ENCODE measurements at regions not wholly inside any gene's neighbourhood (a gene's known extent, or its start where the extent isn't known, plus 50 kb on each side); places are given as distances from the start of the nearest gene placed in this dataset.

DNA sequence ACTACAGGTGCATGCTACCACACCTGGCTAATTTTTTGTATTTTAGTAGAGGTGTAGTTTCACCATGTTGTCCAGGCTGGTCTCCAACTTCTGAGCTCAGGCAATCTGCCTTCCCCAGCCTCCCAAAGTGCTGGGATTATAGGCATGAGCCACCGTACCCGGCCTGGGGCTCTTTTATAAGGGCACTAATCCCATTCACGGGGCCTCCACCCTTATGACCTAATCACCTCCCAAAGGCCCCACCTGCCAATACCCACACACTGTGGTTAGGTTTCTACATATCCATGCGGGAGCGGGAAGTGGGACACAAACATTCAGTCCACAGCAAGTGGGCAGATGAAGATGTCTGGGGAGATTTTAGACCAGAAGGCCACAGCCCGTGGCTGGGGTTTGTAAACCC lies 164.7 kb upstream of the SH3BP4 start:
- Histone ChIP-seq H3K4me3 (no peak overlapping the region), H3K4me1 (no peaks in the 10 kb centered on the region), H3K27ac (no peak overlapping the region), H3K9me3 (peaks cover 5 to 9% of the 10 kb centered on the region in 2 donors), H3K27me3 (no peaks in the 10 kb centered on the region), H3K36me3 (no peaks in the 10 kb centered on the region)
- in situ Hi-C loops (cut with MboI; ENCODE audit: low pct_ligation_motif_present in 1 of 4, low pct_unique_long_range_greater_than_20kb in 1 of 4, low sequenced_read_pairs in 3 of 4) = no loop called here
- DNase-seq = no peak
- WGBS, 2 donors (ENCODE audit: low coverage in 1 of 2) = 81% methylated on average over 6 of the region's 6 CpGs; no CpG with 5 or more reads in 1 of the 2 donors
- TF ChIP-seq POLR2AphosphoS5 (IDR thresholded peaks at IDR 0.05) (no peak), EP300 (IDR thresholded peaks at IDR 0.05; ENCODE audit: low read depth) (no peak), POLR2A (IDR thresholded peaks at IDR 0.05) (no peak)
- TF ChIP-seq, protein P1, sequence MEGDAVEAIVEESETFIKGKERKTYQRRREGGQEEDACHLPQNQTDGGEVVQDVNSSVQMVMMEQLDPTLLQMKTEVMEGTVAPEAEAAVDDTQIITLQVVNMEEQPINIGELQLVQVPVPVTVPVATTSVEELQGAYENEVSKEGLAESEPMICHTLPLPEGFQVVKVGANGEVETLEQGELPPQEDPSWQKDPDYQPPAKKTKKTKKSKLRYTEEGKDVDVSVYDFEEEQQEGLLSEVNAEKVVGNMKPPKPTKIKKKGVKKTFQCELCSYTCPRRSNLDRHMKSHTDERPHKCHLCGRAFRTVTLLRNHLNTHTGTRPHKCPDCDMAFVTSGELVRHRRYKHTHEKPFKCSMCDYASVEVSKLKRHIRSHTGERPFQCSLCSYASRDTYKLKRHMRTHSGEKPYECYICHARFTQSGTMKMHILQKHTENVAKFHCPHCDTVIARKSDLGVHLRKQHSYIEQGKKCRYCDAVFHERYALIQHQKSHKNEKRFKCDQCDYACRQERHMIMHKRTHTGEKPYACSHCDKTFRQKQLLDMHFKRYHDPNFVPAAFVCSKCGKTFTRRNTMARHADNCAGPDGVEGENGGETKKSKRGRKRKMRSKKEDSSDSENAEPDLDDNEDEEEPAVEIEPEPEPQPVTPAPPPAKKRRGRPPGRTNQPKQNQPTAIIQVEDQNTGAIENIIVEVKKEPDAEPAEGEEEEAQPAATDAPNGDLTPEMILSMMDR (IDR thresholded peaks at IDR 0.05) = no peak
- intact Hi-C loops (cut with DNase I; ENCODE audit: low total_unique reads) = no loop called here

DNA sequence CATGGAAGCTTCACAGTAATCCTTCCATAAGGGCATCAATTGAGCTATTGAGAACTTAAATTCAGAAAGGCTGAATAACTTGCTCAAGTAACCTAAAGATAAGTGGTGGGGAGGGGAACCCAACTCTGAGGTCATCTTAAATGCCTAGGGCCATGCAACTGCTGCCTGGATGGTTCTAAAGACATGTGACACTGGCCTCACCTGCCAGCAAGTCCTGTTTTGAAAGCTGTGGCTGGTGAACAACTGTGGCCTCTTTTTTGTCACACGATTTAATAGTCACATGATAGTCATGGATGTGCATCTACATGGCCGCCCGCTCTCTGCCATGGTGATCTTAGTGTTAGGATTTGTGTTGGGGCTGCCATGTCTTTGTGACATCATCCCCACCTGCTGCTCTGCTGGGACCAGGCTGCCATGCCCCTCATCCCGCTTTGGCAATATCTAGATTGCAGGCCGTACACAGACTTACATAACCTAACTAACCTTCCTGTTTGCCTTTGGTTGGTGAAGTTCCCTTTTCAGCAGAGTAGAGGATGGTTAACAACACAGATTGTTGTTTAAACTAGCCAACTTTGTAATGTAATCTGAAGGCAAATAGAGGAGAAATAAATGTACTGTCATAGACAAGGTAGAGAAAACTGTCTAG lies 177.9 kb upstream of the SH3BP4 start:
- Histone ChIP-seq H3K9me3 (no peaks in the 10 kb centered on the region), H3K4me1 (no peaks in the 10 kb centered on the region), H3K27ac (no peak overlapping the region), H3K27me3 (no peaks in the 10 kb centered on the region), H3K36me3 (no peaks in the 10 kb centered on the region), H3K4me3 (no peak overlapping the region)
- TF ChIP-seq, protein P1 (IDR thresholded peaks at IDR 0.05) = no peak
- TF ChIP-seq POLR2AphosphoS5 (IDR thresholded peaks at IDR 0.05) (no peak), EP300 (IDR thresholded peaks at IDR 0.05; ENCODE audit: low read depth) (no peak), POLR2A (IDR thresholded peaks at IDR 0.05) (no peak)
- intact Hi-C loops (cut with DNase I; ENCODE audit: low total_unique reads) (no loop called here), in situ Hi-C loops (cut with MboI; ENCODE audit: low pct_ligation_motif_present in 1 of 4, low pct_unique_long_range_greater_than_20kb in 1 of 4, low sequenced_read_pairs in 3 of 4) (no loop called here)
- WGBS, 2 donors (ENCODE audit: low coverage in 1 of 2) = 79 to 100% methylated on average over 2 to 5 of the region's 5 CpGs
- no peak for DNase-seq

DNA sequence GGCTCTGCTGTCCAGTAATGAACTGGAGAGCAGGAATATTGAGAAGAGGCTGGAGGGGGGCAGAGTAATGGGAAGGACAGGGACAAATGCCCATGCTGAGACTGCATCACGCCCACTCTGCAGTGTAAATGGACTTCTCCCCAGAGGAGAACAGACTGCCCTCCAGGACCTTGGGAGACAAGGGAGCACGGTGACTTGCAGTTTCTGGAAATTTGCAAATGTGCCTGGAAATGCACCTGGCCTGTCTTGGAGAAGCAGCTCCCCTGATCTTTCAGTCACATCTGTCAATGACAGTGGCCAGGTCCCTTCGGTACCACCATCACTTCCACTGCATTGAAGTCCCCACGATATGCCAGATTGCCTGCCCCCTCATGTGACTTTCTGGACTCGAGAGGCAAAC lies 178.7 kb upstream of the SH3BP4 start:
- no peaks in the 10 kb centered on the region for H3K36me3 ChIP-seq
- no peak overlapping the region for H3K4me3 ChIP-seq
- no peak for DNase-seq
- TF ChIP-seq EP300 (IDR thresholded peaks at IDR 0.05; ENCODE audit: low read depth) (no peak), POLR2A (IDR thresholded peaks at IDR 0.05) (no peak), POLR2AphosphoS5 (IDR thresholded peaks at IDR 0.05) (no peak)
- TF ChIP-seq, protein P1 (IDR thresholded peaks at IDR 0.05) = no peak
- in situ Hi-C loops (cut with MboI; ENCODE audit: low pct_ligation_motif_present in 1 of 4, low pct_unique_long_range_greater_than_20kb in 1 of 4, low sequenced_read_pairs in 3 of 4) (no loop called here), intact Hi-C loops (cut with DNase I; ENCODE audit: low total_unique reads) (no loop called here)
- no peaks in the 10 kb centered on the region for H3K9me3 ChIP-seq
- H3K27ac ChIP-seq = no peak overlapping the region
- 80 to 89% methylated on average over 1 to 5 of the region's 5 CpGs for WGBS, 2 donors (ENCODE audit: low coverage in 1 of 2)
- H3K4me1 ChIP-seq = no peaks in the 10 kb centered on the region
- H3K27me3 ChIP-seq = no peaks in the 10 kb centered on the region

DNA sequence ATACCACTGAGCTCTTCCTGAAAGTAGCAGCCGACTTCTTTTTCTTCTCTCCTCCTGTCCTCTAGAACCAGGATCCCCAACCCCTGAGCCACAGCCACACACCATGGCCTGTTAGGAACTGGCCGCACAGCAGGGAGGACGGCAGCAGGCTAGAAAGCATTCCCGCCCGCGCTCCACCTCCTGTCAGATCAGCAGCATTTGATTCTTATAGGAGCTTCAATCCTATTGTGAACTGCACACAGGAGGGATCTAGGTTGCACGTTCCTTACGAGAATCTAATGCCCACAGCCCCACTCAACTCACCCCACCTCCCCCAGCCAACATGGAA lies 179.1 kb upstream of the SH3BP4 start:
- Histone ChIP-seq H3K9me3 (no peaks in the 10 kb centered on the region), H3K36me3 (no peaks in the 10 kb centered on the region), H3K27ac (no peak overlapping the region), H3K27me3 (no peaks in the 10 kb centered on the region), H3K4me3 (no peak overlapping the region), H3K4me1 (no peaks in the 10 kb centered on the region)
- DNase-seq = no peak
- intact Hi-C loops (cut with DNase I; ENCODE audit: low total_unique reads) = no loop called here
- WGBS, 2 donors (ENCODE audit: low coverage in 1 of 2) = 67 to 90% methylated on average over 1 to 8 of the region's 8 CpGs
- TF ChIP-seq EP300 (IDR thresholded peaks at IDR 0.05; ENCODE audit: low read depth) = no peak
- TF ChIP-seq, protein P1 (IDR thresholded peaks at IDR 0.05) = no peak
- no peak for TF ChIP-seq POLR2A (IDR thresholded peaks at IDR 0.05)
- no peak for TF ChIP-seq POLR2AphosphoS5 (IDR thresholded peaks at IDR 0.05)
- in situ Hi-C loops (cut with MboI; ENCODE audit: low pct_ligation_motif_present in 1 of 4, low pct_unique_long_range_greater_than_20kb in 1 of 4, low sequenced_read_pairs in 3 of 4) = no loop called here

Data from transverse colon (tissue), 4 donors.